ENCODE measurements at regions not wholly inside any gene's neighbourhood (a gene's known extent, or its start where the extent isn't known, plus 50 kb on each side); places are given as distances from the start of the nearest gene placed in this dataset.

- WGBS, 4 donors, result 71 to 81% (median 77%) methylated on average over 31 to 34 of the region's 34 CpGs
- no peaks in the 10 kb centered on the region for H3K27me3 ChIP-seq
- no peak for TF ChIP-seq CTCF (IDR thresholded peaks at IDR 0.05)
- no peak for TF ChIP-seq POLR2A (IDR thresholded peaks at IDR 0.05)
- ATAC-seq, result no peak
- DNase-seq, result no peak
- H3K27ac ChIP-seq, result no peak overlapping the region
- H3K4me1 ChIP-seq, result no peaks in the 10 kb centered on the region
- intact Hi-C loops (cut with DNase I), result no loop called here
- H3K36me3 ChIP-seq, result no peaks in the 10 kb centered on the region
- no peak overlapping the region for H3K4me3 ChIP-seq
- H3K9me3 ChIP-seq, result peaks cover 0 to 4% (median 0%) of the 10 kb centered on the region in 12 donors
These were observed 81.6 kb downstream of the PHETA1 start for GRCh38 chr12:111287125-111287900.

- intact Hi-C loops (cut with DNase I), result no loop called here
- Histone ChIP-seq H3K4me3 (no peak overlapping the region), H3K36me3 (no peaks in the 10 kb centered on the region), H3K4me1 (no peaks in the 10 kb centered on the region), H3K9me3 (peaks cover 0 to 11% (median 0%) of the 10 kb centered on the region in 12 donors), H3K27me3 (peaks cover 0 to 8% (median 0%) of the 10 kb centered on the region in 9 donors), H3K27ac (no peak overlapping the region)
- WGBS, 4 donors, result 58 to 70% (median 65%) methylated on average over 4 to 5 of the region's 5 CpGs
- no peak for ATAC-seq
- TF ChIP-seq POLR2A (IDR thresholded peaks at IDR 0.05), result no peak
- no peak for DNase-seq
These were observed 83.7 kb downstream of the PHETA1 start for GRCh38 chr12:111285200-111285599.

- intact Hi-C loops (cut with DNase I), result no loop called here
- Histone ChIP-seq H3K27me3 (peaks cover 0 to 10% (median 0%) of the 10 kb centered on the region in 9 donors), H3K9me3 (peaks cover 0 to 11% (median 0%) of the 10 kb centered on the region in 12 donors), H3K4me1 (no peaks in the 10 kb centered on the region), H3K4me3 (no peak overlapping the region), H3K36me3 (no peaks in the 10 kb centered on the region), H3K27ac (no peak overlapping the region)
- 65 to 69% (median 67%) methylated on average over 11 of the region's 11 CpGs for WGBS, 4 donors
- DNase-seq (no peak), ATAC-seq (no peak)
- TF ChIP-seq POLR2A (IDR thresholded peaks at IDR 0.05), result no peak
- TF ChIP-seq CTCF (IDR thresholded peaks at IDR 0.05), result no peak
These were observed 84.2 kb downstream of the PHETA1 start for GRCh38 chr12:111284709-111285108.

GRCh38 chr12:111283966-111284365 is 84.9 kb downstream of the PHETA1 start:
- Histone ChIP-seq H3K27me3 (peaks cover 0 to 18% (median 0%) of the 10 kb centered on the region in 9 donors), H3K4me3 (no peak overlapping the region), H3K4me1 (no peaks in the 10 kb centered on the region), H3K36me3 (no peaks in the 10 kb centered on the region), H3K9me3 (peaks cover 0 to 11% (median 0%) of the 10 kb centered on the region in 12 donors), H3K27ac (no peak overlapping the region)
- WGBS, 4 donors, result 84 to 88% (median 86%) methylated on average over 5 of the region's 5 CpGs
- ATAC-seq (no peak), DNase-seq (no peak)
- no peak for TF ChIP-seq CTCF (IDR thresholded peaks at IDR 0.05)
- TF ChIP-seq POLR2A (IDR thresholded peaks at IDR 0.05), result no peak
- intact Hi-C loops (cut with DNase I), result no loop called here

All from heart left ventricle (tissue), 16 donors.